Activated T-cell treated with anti-CD3 and anti-CD28 coated beads for 48 hours (primary cell): ENCODE measurements at regions not wholly inside any gene's neighbourhood (a gene's known extent, or its start where the extent isn't known, plus 50 kb on each side); places are given as distances from the start of the nearest gene placed in this dataset.

Experiments
- DNase-seq: peaks from one replicate; pipeline ENCODE4 v3.0.0-alpha.2; 2020; ENCODE audit warnings: low read depth

DNA sequence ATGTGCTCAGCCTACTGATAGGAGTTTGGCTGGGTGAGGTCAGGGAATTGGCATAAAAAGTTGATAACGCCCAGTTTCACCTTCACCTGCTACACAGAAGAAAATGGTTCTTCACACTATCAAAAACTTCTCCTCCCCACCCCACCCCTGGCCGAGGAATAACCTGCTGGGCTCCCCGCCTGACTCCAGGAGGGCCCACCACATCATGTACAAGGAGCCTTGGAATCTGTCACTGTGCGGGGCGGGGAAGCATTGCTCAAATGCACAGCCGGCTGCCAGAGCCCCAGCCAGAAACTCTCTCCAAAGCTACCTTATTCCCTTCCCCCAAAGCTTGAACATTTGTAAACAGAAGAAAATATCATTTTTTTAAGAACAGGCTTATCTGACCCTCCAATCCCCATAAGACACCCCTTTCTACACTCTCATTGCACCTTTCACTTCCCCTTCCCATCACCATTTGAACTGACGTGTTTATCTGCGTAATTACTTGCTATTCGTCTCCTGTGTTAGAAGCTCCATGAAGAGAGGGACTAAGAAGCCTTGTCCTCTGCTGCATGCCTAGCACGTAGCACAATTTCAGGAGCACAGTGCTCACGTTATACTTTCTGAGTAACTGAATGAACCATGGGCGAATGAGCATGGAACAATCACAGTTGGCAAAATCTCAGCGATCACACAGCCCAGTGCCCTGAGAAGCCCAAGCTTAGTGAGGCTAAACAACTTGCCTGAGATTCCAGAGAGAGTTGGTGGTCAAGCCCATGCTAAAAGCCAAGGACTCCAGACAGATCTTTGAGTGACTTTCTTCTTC is 82.9 kb downstream of the HES1 start:
- DNase-seq: no peak

DNA sequence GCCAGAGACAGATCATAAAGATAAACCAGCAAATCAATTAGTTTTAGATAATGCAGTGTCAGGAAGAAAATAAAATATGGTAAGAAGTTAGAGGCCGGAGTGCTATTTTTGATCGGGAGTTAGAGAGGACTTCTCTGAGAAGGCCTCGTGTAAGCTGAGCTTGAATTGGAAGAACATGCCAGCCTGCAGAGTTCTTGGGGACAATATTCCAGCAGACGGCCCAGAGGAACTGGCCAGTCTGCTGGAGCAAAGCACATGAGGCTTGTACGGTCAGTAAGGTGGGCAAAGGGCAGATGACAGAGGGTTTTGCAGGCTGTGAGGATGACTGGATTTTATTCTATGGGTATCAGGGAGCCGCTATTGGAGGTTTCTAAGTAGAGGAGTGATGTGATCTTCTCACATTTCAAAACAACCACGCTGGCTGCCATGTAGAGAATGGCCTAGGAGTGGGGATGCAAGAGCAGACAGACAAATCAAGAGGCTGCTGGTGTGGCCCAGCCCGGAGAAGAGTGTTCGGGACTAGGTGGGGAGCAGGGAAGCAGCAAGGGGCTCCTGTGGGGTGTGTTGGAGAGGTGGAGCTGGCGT is 84.0 kb downstream of the HES1 start:
- DNase-seq: no peak

DNA sequence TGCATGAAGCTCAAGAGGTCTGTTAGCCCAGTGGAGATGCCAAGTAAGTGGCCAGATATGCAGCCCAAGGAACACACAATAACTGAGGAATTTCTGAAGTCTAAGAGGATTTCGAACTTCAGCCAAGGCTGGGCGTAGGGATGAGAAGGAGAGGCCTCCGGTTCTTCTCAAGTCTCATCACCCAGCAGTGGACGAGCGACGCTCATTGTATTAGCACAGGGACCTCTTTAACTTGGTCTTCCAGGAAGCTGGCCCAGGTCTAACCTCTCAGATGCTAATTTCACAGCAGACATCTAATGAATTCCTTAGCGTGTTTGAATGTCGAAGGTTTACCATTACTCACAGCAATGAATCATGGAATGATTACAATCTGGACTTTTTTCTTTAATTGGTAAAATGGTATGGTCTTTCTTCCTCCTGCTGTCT is 85.0 kb downstream of the HES1 start:
- DNase-seq: no peak

DNA sequence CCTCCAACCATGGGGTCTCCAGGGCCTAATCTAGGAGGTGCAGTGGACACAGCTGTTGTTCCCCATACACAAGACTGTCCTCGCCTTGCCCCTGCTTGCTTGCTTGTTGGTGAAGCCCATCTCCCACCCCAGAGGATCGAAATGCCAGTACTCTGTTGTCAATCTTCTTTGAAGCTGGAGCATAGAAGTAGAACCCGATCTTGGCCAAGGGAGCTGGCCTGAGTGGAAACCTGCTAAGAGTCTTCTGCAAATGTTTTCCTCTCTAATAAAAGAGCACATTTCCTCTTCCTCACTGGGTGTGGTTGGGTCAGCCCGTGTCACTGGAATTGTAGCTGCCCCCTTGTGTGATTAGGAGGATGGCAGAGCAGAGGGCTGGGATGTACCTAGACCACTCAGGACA is 85.4 kb downstream of the HES1 start:
- DNase-seq: no peak

DNA sequence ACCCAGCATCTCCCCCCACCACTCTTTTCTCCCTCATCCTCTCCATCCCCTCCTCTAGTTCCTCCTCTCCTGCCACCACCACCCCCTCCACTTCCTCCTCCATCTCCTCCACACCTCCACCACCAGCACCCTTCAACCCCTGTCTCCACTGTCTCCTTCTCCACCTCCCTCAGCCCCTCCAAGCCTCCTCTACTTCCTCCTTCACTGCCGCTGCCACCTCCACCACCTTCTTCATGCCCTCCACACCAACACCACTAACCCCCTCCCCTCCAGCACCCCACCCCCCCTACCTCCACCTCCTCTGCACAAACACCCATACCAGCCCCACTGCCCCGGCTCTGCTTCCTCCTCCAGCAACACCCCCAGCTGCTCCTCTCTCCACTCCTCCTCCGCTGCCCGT is 88.0 kb downstream of the HES1 start:
- DNase-seq: no peak

DNA sequence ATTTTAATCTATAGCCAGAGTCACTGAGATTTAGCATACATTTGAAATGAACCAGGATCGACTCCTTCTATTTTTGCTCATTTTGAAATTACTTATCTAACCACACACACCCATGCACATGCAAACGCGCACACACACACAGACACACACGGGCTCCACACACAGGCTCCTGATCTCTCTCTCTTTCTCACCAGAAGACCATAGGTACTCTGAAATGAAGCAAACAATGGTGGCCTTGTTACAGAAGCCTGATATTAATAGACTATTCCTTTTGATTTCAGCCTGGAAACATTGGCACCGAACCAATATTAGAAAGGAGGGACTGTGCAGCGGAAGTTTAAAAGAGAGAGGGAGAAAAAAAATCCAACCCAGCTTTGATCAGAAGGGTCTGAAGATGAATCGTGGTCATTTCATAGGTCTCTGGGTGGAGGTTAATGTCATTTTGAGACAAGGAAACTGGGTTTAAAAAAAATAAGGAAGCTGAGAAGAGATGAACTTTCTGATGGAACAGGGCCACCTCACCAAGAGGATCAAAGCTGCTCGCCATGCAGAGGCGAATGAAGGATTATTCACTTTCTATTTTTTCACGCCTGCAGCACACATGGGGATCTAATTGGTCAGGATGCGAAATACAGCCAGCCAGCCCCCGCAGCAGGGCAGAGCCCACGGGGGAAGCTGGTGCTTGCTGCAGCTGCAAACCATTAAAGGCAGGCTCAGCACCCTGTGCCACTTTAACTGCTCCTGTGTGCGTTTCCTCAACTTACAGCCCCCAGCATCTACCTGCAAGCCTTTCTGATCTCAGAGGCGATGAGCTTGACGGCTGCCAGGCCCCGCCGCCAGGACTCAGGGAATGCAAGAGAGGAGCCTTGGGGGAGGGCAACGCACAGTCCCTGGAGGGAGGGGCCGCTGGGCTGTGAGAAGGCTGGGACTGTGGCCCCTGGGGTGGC is 88.8 kb downstream of the HES1 start:
- DNase-seq: no peak

DNA sequence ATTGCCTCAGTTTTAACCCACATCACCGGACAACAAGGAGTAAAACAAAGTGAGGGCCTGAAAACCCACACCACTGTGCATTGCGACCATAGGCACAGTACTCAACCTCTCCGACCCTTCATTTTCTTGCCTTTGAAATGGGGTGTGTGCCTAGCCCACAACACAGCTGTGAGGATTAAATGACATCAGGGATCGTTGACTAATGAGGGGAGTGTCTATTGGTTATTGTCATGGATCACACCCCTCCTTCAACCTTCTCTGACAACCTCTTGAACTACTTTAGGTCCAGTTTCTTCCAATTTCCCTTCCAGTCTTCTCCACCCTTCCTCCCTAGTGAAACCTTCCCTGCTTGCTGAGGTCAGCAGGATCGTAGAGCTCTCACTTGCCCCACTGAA is 89.5 kb downstream of the HES1 start:
- DNase-seq: no peak

DNA sequence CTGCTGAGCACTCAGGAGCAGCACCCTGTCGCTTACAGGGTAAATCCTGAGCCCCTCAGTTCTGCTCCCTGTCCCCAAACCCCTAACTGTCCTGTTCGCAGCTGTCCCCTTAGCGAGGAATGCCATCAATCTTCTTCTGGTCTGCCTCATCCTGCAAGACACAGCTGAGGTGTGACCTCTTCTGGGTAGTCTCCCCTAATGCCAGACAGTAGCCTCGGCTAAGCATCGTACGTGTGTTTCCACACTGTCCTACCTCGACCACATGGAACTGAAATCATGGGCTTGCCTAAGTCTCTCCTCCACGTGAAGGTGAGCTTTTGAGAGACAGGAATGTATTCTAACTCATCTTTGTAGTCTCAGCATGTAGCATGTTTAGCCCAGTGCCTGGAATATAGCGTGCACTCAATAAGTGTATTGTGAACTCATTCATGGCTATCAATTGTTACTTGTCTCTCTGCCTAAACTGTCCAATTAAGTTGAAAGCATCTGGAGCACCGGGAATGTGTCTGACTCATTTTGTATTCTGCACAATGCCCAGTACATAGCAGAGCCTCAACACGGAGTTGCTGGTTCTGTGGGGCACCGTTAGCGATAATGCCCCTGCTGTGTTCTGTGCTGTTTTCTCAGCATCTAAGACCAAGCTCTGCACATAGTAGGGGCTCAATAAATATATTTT is 90.2 kb downstream of the HES1 start:
- DNase-seq: no peak

DNA sequence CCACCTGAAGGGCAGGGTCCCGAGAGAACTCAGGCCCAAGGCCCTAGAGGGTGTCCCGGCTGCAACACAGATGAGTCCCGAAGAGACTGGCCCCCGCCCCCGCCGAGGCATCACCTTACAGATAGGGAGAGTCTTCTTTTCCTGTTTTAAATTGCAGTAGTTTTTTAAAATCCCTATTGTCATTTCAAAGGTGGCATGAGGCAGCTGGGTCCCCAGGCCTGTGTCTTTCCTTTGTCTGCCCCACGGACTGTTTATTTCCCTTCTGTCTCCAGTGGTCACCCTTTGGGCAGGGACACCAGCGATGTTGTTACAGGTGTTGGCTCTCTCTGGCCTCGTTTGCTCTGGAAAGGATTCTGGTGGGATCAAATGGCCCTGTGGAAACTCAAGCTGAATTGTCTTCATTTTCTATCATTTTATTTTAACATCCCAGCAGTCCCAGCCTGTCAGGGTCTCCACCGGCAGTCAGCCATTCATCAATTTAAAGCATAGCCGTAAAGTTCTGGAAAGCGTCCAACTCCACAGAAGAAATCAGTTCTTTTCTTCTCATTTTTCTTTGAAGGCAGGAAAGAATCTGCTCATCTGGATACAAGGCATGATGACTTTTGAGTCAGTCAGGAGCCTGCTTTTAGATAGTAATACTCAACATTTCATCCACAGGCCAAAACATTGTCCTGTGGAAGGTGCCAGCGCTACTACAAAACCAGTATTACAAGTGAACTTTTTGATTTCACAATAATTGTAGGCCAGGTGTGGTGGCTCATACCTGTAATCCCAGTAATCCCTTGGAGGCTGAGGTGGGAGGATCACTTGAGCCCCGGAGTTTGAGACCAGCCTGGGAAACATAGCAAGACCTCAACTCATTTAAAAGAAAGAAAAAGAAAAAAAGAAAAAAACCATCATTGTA is 96.2 kb downstream of the HES1 start:
- no peak for DNase-seq

DNA sequence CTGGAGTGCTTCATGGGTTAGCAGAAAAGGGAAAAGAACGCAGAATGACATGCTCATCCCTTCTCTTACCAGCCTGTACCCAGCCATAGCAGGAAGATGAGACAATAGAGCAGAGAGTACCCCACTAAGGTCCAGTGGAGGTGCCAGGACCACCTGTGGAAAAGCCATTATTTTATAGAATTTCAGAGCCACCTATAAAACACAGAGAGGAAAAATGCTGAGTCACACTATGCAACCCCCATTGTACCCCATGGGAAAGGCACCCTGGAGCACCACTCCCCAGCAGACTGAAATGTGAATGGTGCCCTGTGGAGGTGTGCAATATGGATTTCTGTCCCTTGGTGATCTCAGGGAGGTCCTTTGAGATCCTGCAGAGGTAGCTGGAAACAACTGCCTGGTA is 97.2 kb downstream of the HES1 start:
- no peak for DNase-seq

DNA sequence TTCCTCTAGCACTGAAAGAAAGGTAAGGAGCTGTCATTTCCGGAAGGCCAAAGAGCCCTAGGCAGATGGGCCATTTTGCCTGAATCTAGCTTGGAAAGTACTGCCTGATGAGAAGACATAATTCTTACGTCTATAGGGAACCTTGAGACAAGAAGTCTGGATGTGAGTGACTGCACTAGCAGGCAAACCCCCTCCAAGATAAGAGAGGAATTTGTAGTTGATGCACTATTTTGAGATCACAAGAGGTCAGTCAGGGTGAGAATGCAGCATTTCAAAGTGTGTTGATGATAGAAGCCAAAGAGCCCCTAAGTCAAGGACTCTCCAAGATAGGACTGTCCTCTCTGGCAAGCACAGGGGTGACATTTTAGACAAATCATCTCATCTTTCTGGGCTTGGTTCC is 99.2 kb downstream of the HES1 start:
- DNase-seq: no peak

DNA sequence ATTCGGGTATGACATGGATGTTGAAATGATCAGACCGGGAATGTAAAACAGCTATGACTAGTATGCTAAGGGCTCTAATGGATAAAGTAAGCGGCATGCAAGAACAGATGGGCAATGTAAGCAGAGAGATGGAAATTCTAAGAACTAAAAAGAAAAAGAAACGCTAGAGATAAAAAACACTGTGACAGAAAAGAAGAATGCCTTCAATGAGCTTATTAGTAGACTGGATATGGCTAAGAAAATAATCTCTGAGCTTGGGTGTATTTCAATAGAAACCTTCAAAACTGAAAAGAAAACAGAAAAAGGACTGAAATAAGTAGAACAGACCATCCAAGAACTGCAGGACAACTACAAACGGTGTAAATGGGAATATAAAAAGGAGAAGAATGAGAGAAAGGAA is 101.2 kb downstream of the HES1 start:
- DNase-seq: no peak

DNA sequence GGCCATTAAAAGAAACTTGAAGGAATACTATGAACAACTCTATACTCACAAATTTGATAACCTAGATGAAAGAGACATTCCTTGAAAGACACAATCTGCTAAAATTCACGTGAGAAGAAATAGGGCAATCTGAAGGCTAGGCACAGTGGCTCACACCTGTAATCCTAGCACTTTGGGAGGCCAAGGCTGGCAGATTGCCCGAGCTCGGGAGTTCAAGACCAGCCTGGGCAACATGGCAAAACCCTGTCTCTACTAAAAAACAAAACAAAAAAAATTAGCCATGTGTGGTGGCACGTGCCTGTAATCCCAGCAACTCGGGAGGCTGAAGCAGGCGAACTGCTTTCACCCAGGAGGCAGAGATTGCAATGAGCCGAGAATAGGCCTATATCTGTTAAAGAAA is 104.8 kb downstream of the HES1 start:
- no peak for DNase-seq

DNA sequence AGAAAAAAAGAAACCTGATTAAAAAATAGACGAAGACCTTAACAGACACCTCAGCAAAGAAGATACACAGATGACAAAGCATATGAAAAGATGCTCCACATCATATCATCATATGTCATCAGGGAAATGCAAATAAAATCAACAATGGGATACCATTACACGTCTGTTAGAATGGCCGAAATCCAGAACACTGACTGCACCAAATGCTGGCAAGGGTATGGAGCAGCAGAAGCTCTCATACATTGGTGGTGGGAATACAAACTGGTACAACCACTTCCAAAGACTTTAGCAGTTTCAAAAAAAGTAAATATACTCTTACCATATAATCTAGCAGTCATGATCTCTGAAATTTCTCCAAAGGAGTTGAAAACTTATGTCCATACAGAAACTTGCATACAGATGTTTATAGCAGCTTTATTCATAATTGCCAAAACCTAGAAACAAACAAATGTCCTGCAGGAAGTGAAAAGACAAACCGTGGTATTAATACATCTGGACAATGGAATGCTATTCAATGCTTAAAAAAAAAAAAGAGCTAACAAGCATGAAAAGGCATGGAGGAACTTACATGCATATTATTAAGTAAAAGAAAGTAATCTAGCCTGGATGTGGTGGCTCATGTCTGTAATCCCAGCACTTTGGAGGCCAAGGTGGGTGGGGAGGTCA is 107.4 kb downstream of the HES1 start:
- no peak for DNase-seq

DNA sequence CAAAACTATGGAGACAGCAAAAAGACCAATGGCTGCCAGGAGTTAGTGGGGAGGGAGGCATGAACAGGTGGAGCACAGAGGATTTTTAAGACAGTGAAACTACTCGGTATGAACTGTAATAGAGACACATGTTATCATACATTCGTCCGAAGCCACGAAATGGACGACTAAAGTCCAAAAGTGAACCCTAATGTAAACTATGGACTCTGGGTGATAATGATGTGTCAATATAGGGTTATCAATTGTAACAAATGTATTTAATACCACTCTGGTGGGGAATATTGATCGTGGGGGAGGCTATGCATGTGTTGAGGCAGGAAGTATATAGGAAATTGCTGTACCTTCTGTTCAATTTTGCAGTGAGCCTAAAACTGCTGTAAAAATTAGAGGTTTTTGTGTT is 107.0 kb downstream of the CPN2 start:
- no peak for DNase-seq

DNA sequence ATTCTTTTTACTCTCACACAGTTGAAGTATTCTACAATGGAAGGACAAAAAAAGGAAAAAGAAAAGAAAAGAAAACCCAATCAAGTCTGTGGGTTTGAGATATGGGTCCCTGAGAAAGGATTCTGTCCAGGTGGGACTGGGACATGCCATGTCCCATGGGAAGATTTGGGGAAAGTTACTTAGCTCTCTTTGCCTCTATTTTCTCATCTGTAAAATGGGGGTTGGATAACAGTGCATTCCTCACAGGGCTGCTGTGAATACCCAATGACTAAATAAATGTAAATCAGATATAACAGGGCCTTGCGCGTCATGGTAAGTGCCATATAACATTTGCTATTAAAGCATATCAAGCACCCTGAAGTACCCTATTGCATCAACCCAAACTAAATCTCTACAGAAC is 105.7 kb downstream of the CPN2 start:
- DNase-seq: no peak

DNA sequence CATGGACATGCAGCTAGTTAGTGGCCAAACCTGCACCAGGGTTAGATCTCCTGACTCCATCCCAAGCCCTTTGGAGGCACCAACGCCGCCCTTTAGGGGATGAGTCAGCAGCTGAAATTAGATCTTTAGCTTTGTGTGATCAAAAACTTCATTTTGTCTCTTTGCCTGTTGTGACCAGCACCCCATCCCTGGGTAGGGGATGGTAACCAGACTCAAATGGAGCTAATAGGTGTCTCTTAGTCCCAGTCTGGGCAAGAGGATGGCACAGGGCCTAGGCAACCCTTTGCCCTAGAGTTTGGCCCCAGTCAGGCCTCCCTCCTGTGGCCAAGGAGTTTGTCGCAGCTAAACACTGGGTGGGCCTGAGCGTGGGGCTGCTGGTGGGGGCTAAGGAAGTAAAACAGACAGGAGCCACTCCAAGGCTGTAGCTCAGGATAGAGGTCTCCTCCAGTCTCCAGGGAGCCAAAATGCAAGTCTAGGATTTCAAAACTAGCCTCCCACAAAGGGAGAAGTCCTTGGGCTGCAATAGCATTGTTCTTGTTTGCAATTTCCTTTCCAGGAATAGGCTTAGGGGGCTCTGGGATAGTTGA is 105.1 kb downstream of the CPN2 start:
- DNase-seq: no peak

DNA sequence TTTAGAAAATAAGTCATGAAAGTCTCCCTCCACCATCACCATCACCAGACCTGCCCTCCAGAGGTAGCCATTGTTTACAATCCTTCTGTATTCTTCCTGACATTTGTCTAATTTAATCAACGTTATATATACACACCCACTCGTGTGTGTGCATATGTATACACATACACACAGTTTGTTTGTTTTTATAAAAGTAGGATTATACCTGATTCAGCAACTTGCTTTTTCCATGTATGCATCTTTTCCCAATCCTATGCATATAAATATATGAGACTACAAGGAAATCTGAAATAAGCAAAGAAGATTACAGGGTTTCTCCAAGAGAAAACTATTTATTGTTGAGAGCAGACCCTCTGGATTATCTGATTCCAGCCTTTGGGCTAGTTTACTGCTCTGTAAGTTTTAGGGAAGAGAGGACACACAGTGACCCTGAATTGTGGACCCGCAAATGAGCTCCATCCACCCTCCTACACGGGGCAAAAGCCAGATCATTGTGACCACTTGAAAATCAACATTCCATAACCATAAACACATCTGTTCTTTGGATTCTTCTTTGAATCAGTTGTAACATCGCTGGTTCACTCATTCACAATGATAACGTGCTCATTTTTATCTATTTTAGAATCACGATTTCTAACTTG is 104.3 kb downstream of the CPN2 start:
- no peak for DNase-seq

DNA sequence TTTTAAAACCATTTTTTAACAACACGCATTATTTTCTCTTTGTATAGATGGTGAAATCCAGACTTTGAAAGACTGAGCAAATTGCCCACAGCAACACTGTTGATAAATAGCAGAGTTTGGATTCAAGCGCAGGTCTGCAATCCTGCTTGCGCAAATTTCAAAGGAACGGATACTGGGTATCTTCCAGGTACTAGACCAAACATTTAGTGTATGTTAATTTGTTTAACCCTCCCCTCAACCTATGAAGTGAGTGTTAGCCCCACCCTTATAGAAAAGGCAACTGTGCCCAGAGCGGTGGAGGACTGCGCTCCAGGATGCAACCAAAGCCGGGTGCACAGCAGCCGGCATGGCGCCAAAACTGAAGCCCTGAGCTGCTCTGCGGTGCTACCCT is 103.8 kb downstream of the CPN2 start:
- DNase-seq: no peak
